GM21576 (cell line): ENCODE measurements at regions not wholly inside any gene's neighbourhood (a gene's known extent, or its start where the extent isn't known, plus 50 kb on each side); places are given as distances from the start of the nearest gene placed in this dataset.

Experiments
- ATAC-seq: cut with Tn5 transposase; IDR thresholded peaks from one replicate; pipeline ENCODE4 v1.9.1; 2021; ENCODE audit warnings: mild to moderate bottlenecking, moderate library complexity; ENCODE audit not compliant: unreplicated experiment

- ATAC-seq: no peak
Measured at GRCh38 chr5:88376728-88377127, 108.1 kb upstream of the TMEM161B start.

- no peak for ATAC-seq
Measured at GRCh38 chr5:88374391-88374790, 105.7 kb upstream of the TMEM161B start.

- ATAC-seq: no peak
Measured at GRCh38 chr5:88370824-88371223, 102.2 kb upstream of the TMEM161B start.

GRCh38 chr5:88368201-88368600 lies 99.6 kb upstream of the TMEM161B start:
- no peak for ATAC-seq

- ATAC-seq: no peak
Measured at GRCh38 chr5:88364991-88365390, 96.3 kb upstream of the TMEM161B start.

- ATAC-seq: no peak
Measured at GRCh38 chr5:88355490-88356050, 86.9 kb upstream of the TMEM161B start.

- ATAC-seq: no peak
Measured at GRCh38 chr5:88325868-88326267, 57.2 kb upstream of the TMEM161B start.

- no peak for ATAC-seq
Measured at GRCh38 chr5:88322785-88323184, 54.1 kb upstream of the TMEM161B start.
